Activated effector memory CD4-positive, alpha-beta T cell treated with anti-CD3 and anti-CD28 coated beads, Interleukin-2, amount 50 U/mL, for 16 hours (primary cell): ENCODE measurements at regions not wholly inside any gene's neighbourhood (a gene's known extent, or its start where the extent isn't known, plus 50 kb on each side); places are given as distances from the start of the nearest gene placed in this dataset.
"Not testable (repeated sequence)": the region's sequence is repeated elsewhere in the genome, so short reads cannot be mapped to it uniquely, and the experiment has no call there.

ENCODE experiments used
- DNase-seq: peaks from one replicate; pipeline ENCODE4 v3.0.0-alpha.2; 2020

GRCh38 chr1:222953585-222953984, 138.7 kb downstream of the DISP1 start:
- no peak for DNase-seq

- no peak for DNase-seq
These were observed 141.1 kb downstream of the DISP1 start for GRCh38 chr1:222955964-222956363.

GRCh38 chr1:222956601-222957000, 141.8 kb downstream of the DISP1 start:
- DNase-seq: no peak

GRCh38 chr1:222967466-222968240, 152.8 kb downstream of the DISP1 start:
- DNase-seq: no peak

- DNase-seq: no peak
These were observed 155.2 kb downstream of the DISP1 start for GRCh38 chr1:222970040-222970439.

- DNase-seq: no peak
These were observed 155.9 kb downstream of the DISP1 start for GRCh38 chr1:222970711-222971110.

GRCh38 chr1:222971146-222971545, 156.3 kb downstream of the DISP1 start:
- DNase-seq: no peak

GRCh38 chr1:222973561-222973960, 158.7 kb downstream of the DISP1 start:
- DNase-seq: no peak

GRCh38 chr1:222974496-222974895, 159.7 kb downstream of the DISP1 start:
- no peak for DNase-seq

- DNase-seq: no peak
These were observed 160.8 kb downstream of the DISP1 start for GRCh38 chr1:222975472-222976122.

- no peak for DNase-seq
These were observed 161.6 kb downstream of the DISP1 start for GRCh38 chr1:222976453-222976852.

GRCh38 chr1:222977294-222977693, 162.5 kb downstream of the DISP1 start:
- DNase-seq: not testable (repeated sequence)

- DNase-seq: no peak
These were observed 163.5 kb downstream of the TLR5 start for GRCh38 chr1:222979561-222979960.

- DNase-seq: no peak
These were observed 155.4 kb downstream of the TLR5 start for GRCh38 chr1:222987674-222988076.

- DNase-seq: no peak
These were observed 153.6 kb downstream of the TLR5 start for GRCh38 chr1:222989443-222989842.

GRCh38 chr1:222991177-222991576, 151.9 kb downstream of the TLR5 start:
- no peak for DNase-seq

- DNase-seq: no peak
These were observed 151.1 kb downstream of the TLR5 start for GRCh38 chr1:222991908-222992307.

- no peak for DNase-seq
These were observed 148.4 kb downstream of the TLR5 start for GRCh38 chr1:222994511-222995235.

- DNase-seq: no peak
These were observed 147.8 kb downstream of the TLR5 start for GRCh38 chr1:222995236-222995580.

- DNase-seq: no peak
These were observed 147.3 kb downstream of the TLR5 start for GRCh38 chr1:222995620-222996309.

- no peak for DNase-seq
These were observed 146.6 kb downstream of the TLR5 start for GRCh38 chr1:222996310-222996975.

GRCh38 chr1:223000632-223001031, 142.4 kb downstream of the TLR5 start:
- DNase-seq: no peak
